GM12872 (cell line): ENCODE measurements at regions not wholly inside any gene's neighbourhood (a gene's known extent, or its start where the extent isn't known, plus 50 kb on each side); places are given as distances from the start of the nearest gene placed in this dataset.

Source experiments
- CTCF ChIP-seq: IDR thresholded peaks from 3 replicates; pipeline ENCODE4 v1.5.1; 2011; ENCODE audit warnings: low read depth, mild to moderate bottlenecking, low read length, moderate library complexity; ENCODE audit not compliant: insufficient read depth

- no peak for TF ChIP-seq CTCF
Observed at GRCh38 chr4:184938871-184939270, 79.4 kb upstream of the HELT start.

GRCh38 chr4:184939978-184940377, 78.3 kb upstream of the HELT start:
- TF ChIP-seq CTCF = no peak

- no peak for TF ChIP-seq CTCF
Observed at GRCh38 chr4:184940500-184940899, 77.8 kb upstream of the HELT start.

GRCh38 chr4:184941671-184942418, 76.4 kb upstream of the HELT start:
- no peak for TF ChIP-seq CTCF

- TF ChIP-seq CTCF = no peak
Observed at GRCh38 chr4:184942444-184943425, 75.6 kb upstream of the HELT start.

GRCh38 chr4:184949020-184949419, 69.3 kb upstream of the HELT start:
- TF ChIP-seq CTCF = no peak

GRCh38 chr4:184950117-184950830, 68.0 kb upstream of the HELT start:
- TF ChIP-seq CTCF = no peak
